Loucy (cell line): ENCODE measurements at regions not wholly inside any gene's neighbourhood (a gene's known extent, or its start where the extent isn't known, plus 50 kb on each side); places are given as distances from the start of the nearest gene placed in this dataset.
"Not testable (repeated sequence)": the region's sequence is repeated elsewhere in the genome, so short reads cannot be mapped to it uniquely, and the experiment has no call there.

Source experiments
- H2AFZ ChIP-seq: fragments of 200-600 bp; sonication (generic); 2 replicates; pipeline ENCODE4 v1.6.0; 2016; ENCODE audit warnings: antibody characterized with exemption, mild to moderate bottlenecking, low read length, moderate library complexity
- H3F3A ChIP-seq: fragments of 200-600 bp; 2 replicates; pipeline ENCODE4 v1.6.0; 2016; ENCODE audit warnings: antibody characterized with exemption, low read depth, mild to moderate bottlenecking
- H3K27me3 ChIP-seq: fragments of 200-600 bp; sonication (generic); 2 replicates; pipeline ENCODE4 v1.6.1; 2014; ENCODE audit warnings: low read length, mild to moderate bottlenecking; ENCODE audit not compliant: insufficient read depth, poor library complexity, severe bottlenecking
- H3K36me3 ChIP-seq: fragments of 200-600 bp; sonication (generic); 2 replicates; pipeline ENCODE4 v1.6.1; 2016; ENCODE audit warnings: low read length; ENCODE audit not compliant: insufficient read depth
- H3K4me1 ChIP-seq: fragments of 200-600 bp; sonication (generic); 2 replicates; pipeline ENCODE4 v1.5.1; 2014; ENCODE audit warnings: low read length, mild to moderate bottlenecking; ENCODE audit not compliant: insufficient read depth, poor library complexity, severe bottlenecking
- H3K4me2 ChIP-seq: fragments of 200-600 bp; sonication (generic); 2 replicates; pipeline ENCODE4 v1.6.0; 2014; ENCODE audit warnings: antibody characterized with exemption, low read length, low read depth, mild to moderate bottlenecking; ENCODE audit not compliant: poor library complexity, severe bottlenecking
- H3K4me3 ChIP-seq: fragments of 200-600 bp; sonication (generic); 2 replicates; pipeline ENCODE4 v1.5.1; 2014; ENCODE audit warnings: low read length, mild to moderate bottlenecking, mixed read lengths; ENCODE audit not compliant: poor library complexity, severe bottlenecking
- H3K79me2 ChIP-seq: fragments of 200-600 bp; sonication (generic); 2 replicates; pipeline ENCODE4 v1.6.1; 2014; ENCODE audit warnings: low read length; ENCODE audit not compliant: insufficient read depth
- H3K9ac ChIP-seq: fragments of 200-600 bp; sonication (generic); 2 replicates; pipeline ENCODE4 v1.6.0; 2014; ENCODE audit warnings: mild to moderate bottlenecking, low read depth, low read length, moderate library complexity; ENCODE audit not compliant: poor library complexity, severe bottlenecking
- H3K9me2 ChIP-seq: fragments of 200-600 bp; sonication (generic); replicated peaks from 2 replicates; pipeline ENCODE4 v1.6.1; 2016; ENCODE audit warnings: low read depth, low read length, mixed read lengths
- H3K9me3 ChIP-seq: fragments of 200-600 bp; sonication (generic); 2 replicates; pipeline ENCODE4 v1.6.1; 2014; ENCODE audit warnings: mild to moderate bottlenecking, antibody characterized with exemption, low read length, low read depth; ENCODE audit not compliant: insufficient read depth
- H4K20me1 ChIP-seq: fragments of 200-600 bp; sonication (generic); 2 replicates; pipeline ENCODE4 v1.6.0; 2014; ENCODE audit warnings: antibody characterized with exemption, low read length, mild to moderate bottlenecking; ENCODE audit not compliant: insufficient read depth, poor library complexity, severe bottlenecking
- CTCF ChIP-seq: fragments of 200-600 bp; sonication (generic); conservative IDR thresholded peaks from 2 replicates; pipeline ENCODE4 v1.5.1; 2014; ENCODE audit warnings: mild to moderate bottlenecking, antibody characterized with exemption, low read length
- EZH2phosphoT487 ChIP-seq: fragments of 200-600 bp; IDR thresholded peaks from 2 replicates; pipeline ENCODE4 v1.6.1; 2018; ENCODE audit warnings: antibody characterized with exemption, mild to moderate bottlenecking, moderate library complexity, borderline replicate concordance

GRCh38 chr11:121907379-121907778, 208.6 kb downstream of the BLID start:
- TF ChIP-seq CTCF, result no peak
- TF ChIP-seq EZH2phosphoT487, result no peak
- Histone ChIP-seq H3K36me3 (no peaks in the 10 kb centered on the region), H3K9ac (no peak overlapping the region), H3F3A (no peaks in the 10 kb centered on the region), H3K27me3 (no peaks in the 10 kb centered on the region), H2AFZ (no peak overlapping the region), H3K9me2 (no peaks in the 10 kb centered on the region), H3K9me3 (no peaks in the 10 kb centered on the region), H3K79me2 (no peaks in the 10 kb centered on the region), H4K20me1 (no peaks in the 10 kb centered on the region), H3K4me3 (no peak overlapping the region), H3K4me1 (no peaks in the 10 kb centered on the region), H3K4me2 (no peak overlapping the region)

GRCh38 chr11:121904148-121904547, 211.9 kb downstream of the BLID start:
- Histone ChIP-seq H3K36me3 (no peaks in the 10 kb centered on the region), H4K20me1 (no peaks in the 10 kb centered on the region), H3K4me3 (no peak overlapping the region), H3K9ac (no peak overlapping the region), H3K4me1 (no peaks in the 10 kb centered on the region), H3K27me3 (no peaks in the 10 kb centered on the region), H3K9me3 (no peaks in the 10 kb centered on the region), H3K79me2 (no peaks in the 10 kb centered on the region), H2AFZ (no peak overlapping the region), H3K4me2 (no peak overlapping the region), H3K9me2 (no peaks in the 10 kb centered on the region), H3F3A (no peaks in the 10 kb centered on the region)
- no peak for TF ChIP-seq EZH2phosphoT487

GRCh38 chr11:121901886-121902285, 214.1 kb downstream of the BLID start:
- TF ChIP-seq CTCF, result no peak
- TF ChIP-seq EZH2phosphoT487, result no peak
- no peaks in the 10 kb centered on the region for H4K20me1 ChIP-seq
- no peak overlapping the region for H2AFZ ChIP-seq
- no peak overlapping the region for H3K4me2 ChIP-seq
- no peaks in the 10 kb centered on the region for H3K4me1 ChIP-seq
- no peaks in the 10 kb centered on the region for H3K9me2 ChIP-seq
- no peaks in the 10 kb centered on the region for H3F3A ChIP-seq
- H3K9me3 ChIP-seq, result no peaks in the 10 kb centered on the region
- H3K79me2 ChIP-seq, result no peaks in the 10 kb centered on the region
- no peaks in the 10 kb centered on the region for H3K36me3 ChIP-seq
- H3K9ac ChIP-seq, result no peak overlapping the region
- H3K4me3 ChIP-seq, result no peak overlapping the region
- H3K27me3 ChIP-seq, result no peaks in the 10 kb centered on the region

GRCh38 chr11:121901417-121901816, 214.6 kb downstream of the BLID start:
- H3K4me2 ChIP-seq, H3K9ac ChIP-seq, H3K9me3 ChIP-seq, H3K9me2 ChIP-seq, H4K20me1 ChIP-seq, H3K79me2 ChIP-seq, H3K36me3 ChIP-seq, H3F3A ChIP-seq, H3K4me3 ChIP-seq, H3K27me3 ChIP-seq, H3K4me1 ChIP-seq, H2AFZ ChIP-seq: not testable (repeated sequence)
